K562 (cell line): ENCODE measurements at regions not wholly inside any gene's neighbourhood (a gene's known extent, or its start where the extent isn't known, plus 50 kb on each side); places are given as distances from the start of the nearest gene placed in this dataset.

ENCODE experiments used
- ATAC-seq: fragments of 200-7000 bp; cut with Tn5 transposase; 3 replicates; pipeline ENCODE4 v1.9.1; 2020; ENCODE audit warnings: moderate library complexity
- BruUV-seq: library from RNA; stranded (reverse); fragments of 400-500 nt; replicated peaks from 2 replicates; lab custom pipeline; 2021; lab: Mats Ljungman, UMichigan
- CTCF ChIA-PET: fragments of 300-600 bp; formaldehyde crosslinking; extraction: SDS; loops from one replicate; lab custom pipeline; 2021; ENCODE audit warnings: low intra/inter-chr PET ratio; lab: Yijun Ruan, JAX
- POLR2A ChIA-PET: fragments of 300-600, 350-650 bp; sonication (Branson Sonifier 250); formaldehyde crosslinking; extraction: SDS; loops from one replicate; lab custom pipeline; 2021; ENCODE audit warnings: antibody characterized with exemption, inconsistent platforms; lab: Yijun Ruan, JAX
- DNase-seq, 4 experiments: peaks; one replicate each; pipeline versions ENCODE4 v3.0.0 to v3.0.0-alpha.2; 2011 to 2018; ENCODE audit warnings: low spot score in 3 of 4, mixed read lengths in 3 of 4; ENCODE audit errors: extremely low read depth in 1 of 4
- FAIRE-seq: peaks from 2 replicates; lab custom pipeline; 2011; peaks lifted over from hg19 to GRCh38; lab: Jason Lieb, UNC
- H2AFZ ChIP-seq: 2 replicates; pipeline ENCODE4 v1.6.0; 2011; ENCODE audit warnings: low read depth, low read length, control low read depth, inconsistent platforms
- H3K27ac ChIP-seq: fragments of 200-600 bp; 3 replicates; pipeline ENCODE4 v1.8.0; 2011; ENCODE audit warnings: low read depth, mild to moderate bottlenecking, control low read depth, inconsistent platforms, low read length, moderate library complexity, mixed read lengths; ENCODE audit errors: extremely low read depth
- H3K27me3 ChIP-seq, 2 experiments: fragments of 300-600 bp in 1 of 2; 2 replicates in 1 of 2; 3 replicates in 1 of 2; pipeline versions ENCODE4 v1.6.0 to v1.8.0; 2011; ENCODE audit warnings: inconsistent platforms in 2 of 2, low read length in 2 of 2, mild to moderate bottlenecking in 1 of 2, mixed read lengths in 1 of 2, moderate library complexity in 1 of 2; ENCODE audit not compliant: control insufficient read depth in 2 of 2, insufficient read depth in 2 of 2
- H3K36me3 ChIP-seq: fragments of 300-600 bp; 3 replicates; pipeline ENCODE4 v1.8.0; 2011; ENCODE audit warnings: mild to moderate bottlenecking, low read length, inconsistent platforms; ENCODE audit not compliant: control insufficient read depth, insufficient read depth
- H3K4me1 ChIP-seq, 2 experiments: fragments of 200-600 bp in 1 of 2; replicated peaks in 1 of 2; 2 replicates in 1 of 2; 3 replicates in 1 of 2; pipeline versions ENCODE4 v1.5.1 to v1.8.0; 2011; ENCODE audit warnings: inconsistent platforms in 2 of 2, low read length in 2 of 2, mild to moderate bottlenecking in 1 of 2, mixed read lengths in 1 of 2, moderate library complexity in 1 of 2; ENCODE audit not compliant: control insufficient read depth in 2 of 2, insufficient read depth in 2 of 2
- H3K4me2 ChIP-seq: 2 replicates; pipeline ENCODE4 v1.6.1; 2011; ENCODE audit warnings: low read length, control low read depth, inconsistent platforms, mixed read lengths; ENCODE audit not compliant: insufficient read depth
- H3K4me3 ChIP-seq: fragments of 200-600 bp; sonication (generic), shearing (Covaris generic); 2 replicates; pipeline ENCODE4 v1.5.1; 2016; ENCODE audit warnings: control low read depth, inconsistent platforms
- H3K79me2 ChIP-seq: fragments of 200-600 bp; 3 replicates; pipeline ENCODE4 v1.8.0; 2011; ENCODE audit warnings: low read length, inconsistent platforms; ENCODE audit not compliant: control insufficient read depth, insufficient read depth
- H3K9ac ChIP-seq, 2 experiments: 2 replicates each; pipeline versions ENCODE4 v1.6.0 to v1.6.1; 2011; ENCODE audit warnings: low read depth in 2 of 2, low read length in 2 of 2, control low read depth in 1 of 2, inconsistent platforms in 1 of 2, mild to moderate bottlenecking in 1 of 2, mixed read lengths in 1 of 2; ENCODE audit not compliant: insufficient read depth in 1 of 2
- H3K9me1 ChIP-seq: one replicate; pipeline ENCODE4 v1.6.0; 2011; ENCODE audit warnings: inconsistent platforms, mild to moderate bottlenecking, low read length, moderate library complexity; ENCODE audit not compliant: control insufficient read depth, insufficient read depth
- H3K9me3 ChIP-seq: replicated peaks from 2 replicates; pipeline ENCODE4 v1.5.1; 2011; ENCODE audit warnings: low read depth, low read length, inconsistent platforms; ENCODE audit not compliant: control insufficient read depth, insufficient read depth
- H4K20me1 ChIP-seq: replicated peaks from 2 replicates; pipeline ENCODE4 v1.6.1; 2011; ENCODE audit warnings: low read length, inconsistent platforms, mixed read lengths; ENCODE audit not compliant: control insufficient read depth, insufficient read depth
- ATF2 ChIP-seq: sonication (generic); formaldehyde crosslinking; IDR thresholded peaks from 2 replicates; pipeline ENCODE4 v1.8.1; 2022; ENCODE audit warnings: missing genetic modification reagents
- ATF3 ChIP-seq, 2 experiments: fragments of 450-650 bp in 1 of 2; sonication (generic) in 1 of 2; formaldehyde crosslinking in 1 of 2; IDR thresholded peaks in 1 of 2; conservative IDR thresholded peaks in 1 of 2; 2 replicates each; pipeline versions ENCODE4 v1.6.1 to v1.8.1; 2016 to 2023; ENCODE audit warnings: mild to moderate bottlenecking in 2 of 2, moderate library complexity in 2 of 2, inconsistent platforms in 1 of 2, missing genetic modification reagents in 1 of 2
- BRCA1 ChIP-seq, 2 experiments: fragments of 450-650 bp in 1 of 2; sonication (generic) in 1 of 2; formaldehyde crosslinking in 1 of 2; IDR thresholded peaks; 2 replicates each; pipeline versions ENCODE4 v1.5.0 to v1.6.1; 2017 to 2020; ENCODE audit warnings: mild to moderate bottlenecking in 1 of 2, missing genetic modification reagents in 1 of 2
- DLX4 ChIP-seq: fragments of 250-450 bp; sonication (Bioruptor Pico); IDR thresholded peaks from 2 replicates; pipeline ENCODE4 v1.6.1; 2021; ENCODE audit warnings: mild to moderate bottlenecking
- GTF2A2 ChIP-seq: IDR thresholded peaks from 2 replicates; pipeline ENCODE4 v1.6.1; 2016; ENCODE audit warnings: mild to moderate bottlenecking, missing genetic modification characterization, missing compliant biosample characterization
- HNRNPK ChIP-seq: fragments of 200-400 bp; formaldehyde crosslinking; IDR thresholded peaks from one replicate; pipeline ENCODE4 v1.6.1; 2018; ENCODE audit warnings: mild to moderate bottlenecking, low read depth, low read length; ENCODE audit not compliant: poor library complexity, severe bottlenecking
- MCM7 ChIP-seq, 2 experiments: fragments of 450-650 bp; IDR thresholded peaks; 2 replicates each; pipeline ENCODE4 v1.6.1; 2016 to 2018
- PML ChIP-seq: IDR thresholded peaks from 2 replicates; pipeline ENCODE4 v1.6.1; 2012; ENCODE audit warnings: low read length, inconsistent platforms
- POLR3G ChIP-seq: IDR thresholded peaks from 2 replicates; pipeline ENCODE4 v1.6.1; 2011; ENCODE audit not compliant: insufficient read length, insufficient replicate concordance; ENCODE audit errors: extremely low read depth
- RBM25 ChIP-seq: fragments of 200-400 bp; formaldehyde crosslinking; IDR thresholded peaks from 2 replicates; pipeline ENCODE4 v1.6.1; 2018; ENCODE audit warnings: low read length, low read depth, moderate library complexity; ENCODE audit not compliant: severe bottlenecking
- SP2 ChIP-seq: IDR thresholded peaks from 2 replicates; pipeline ENCODE4 v1.6.1; 2011; ENCODE audit warnings: mild to moderate bottlenecking, low read depth, low read length, moderate library complexity; ENCODE audit not compliant: poor library complexity, severe bottlenecking; ENCODE audit errors: extremely low read depth
- TGIF2 ChIP-seq: sonication (generic); formaldehyde crosslinking; IDR thresholded peaks from 2 replicates; pipeline ENCODE4 v1.8.1; 2022; ENCODE audit warnings: mild to moderate bottlenecking, missing genetic modification reagents, moderate library complexity
- ZBTB2 ChIP-seq: fragments of 450-650 bp; IDR thresholded peaks from 2 replicates; pipeline ENCODE4 v1.6.1; 2016; ENCODE audit warnings: antibody characterized with exemption
- ZBTB5 ChIP-seq: fragments of 450-650 bp; IDR thresholded peaks from 2 replicates; pipeline ENCODE4 v1.6.1; 2017; ENCODE audit warnings: antibody characterized with exemption
- ZNF384 ChIP-seq: IDR thresholded peaks from 2 replicates; pipeline ENCODE4 v1.6.1; 2012; ENCODE audit warnings: low read depth, low read length, improper control_type of control experiment
- ZNF780A ChIP-seq: fragments of 250-450 bp; sonication (Bioruptor Pico); IDR thresholded peaks from 2 replicates; pipeline ENCODE4 v1.5.0; 2021; ENCODE audit warnings: mild to moderate bottlenecking
- WGBS: fragments of 100-300 bp; shearing (Covaris generic); methylation state at CpG from one replicate; pipeline ENCODE4 v1.1.6; 2016; ENCODE audit warnings: low coverage, mixed read lengths; ENCODE audit not compliant: insufficient coverage; ENCODE audit errors: missing lambda C conversion rate; 5-methylcytosine and 5-hydroxymethylcytosine counted together
- in situ Hi-C: fragments of 300-500 bp; cut with MboI; formaldehyde crosslinking; loops from 4 replicates; pipeline ENCODE4 v1.15.0; 2018; ENCODE audit warnings: inconsistent platforms, mixed read lengths
- intact Hi-C: fragments of 100-400 bp; cut with micrococcal nuclease; formaldehyde crosslinking; loops from 2 replicates; pipeline ENCODE4 v1.14.2; 2022

GRCh38 chr1:214846276-214846675 is 236.3 kb upstream of the KCNK2 start:
- DNase-seq (no peak), ATAC-seq (no peak), FAIRE-seq (no peak)
- Histone ChIP-seq H3K27ac (no peak overlapping the region), H3K36me3 (no peaks in the 10 kb centered on the region), H4K20me1 (no peaks in the 10 kb centered on the region), H3K9ac (no peak overlapping the region), H3K9me3 (no peaks in the 10 kb centered on the region; the same call in 1 of the 2 replicates), H3K4me3 (no peak overlapping the region), H3K4me2 (no peak overlapping the region), H2AFZ (no peak overlapping the region), H3K27me3 (no peaks in the 10 kb centered on the region), H3K79me2 (no peaks in the 10 kb centered on the region), H3K9me1 (no peaks in the 10 kb centered on the region), H3K4me1 (no peaks in the 10 kb centered on the region)
- ChIA-PET CTCF (no interaction called here), POLR2A (interaction anchor here (0.6 kb wide), 1 partner anchor 144 kb away, joined by 3 read pairs; no protein-coding TSS in a partner anchor)
- BruUV-seq, result no TSS peak
- TF ChIP-seq ZBTB5 (no peak), POLR3G (no peak), ATF3 (IDR thresholded peaks at IDR 0.05) (no peak), ATF3 (CRISPR knock-in tag; conservative IDR thresholded peaks at IDR 0.05) (no peak), MCM7 (IDR thresholded peaks at IDR 0.05) (no peak), BRCA1 (IDR thresholded peaks at IDR 0.05) (no peak), BRCA1 (CRISPR knock-in tag; IDR thresholded peaks at IDR 0.05) (no peak), ZBTB2 (no peak), DLX4 (no peak), TGIF2 (no peak), RBM25 (no peak), ATF2 (CRISPR knock-in tag) (no peak), ZNF780A (CRISPR knock-in tag) (no peak), SP2 (no peak), ZNF384 (no peak), HNRNPK (no peak), PML (no peak), GTF2A2 (tag) (no peak)
- intact Hi-C loops, result no loop called here
- in situ Hi-C loops, result no loop called here
- WGBS, result 17% methylated on average over 5 of the region's 5 CpGs
